ENCODE measurements at regions not wholly inside any gene's neighbourhood (a gene's known extent, or its start where the extent isn't known, plus 50 kb on each side); places are given as distances from the start of the nearest gene placed in this dataset.

DNA sequence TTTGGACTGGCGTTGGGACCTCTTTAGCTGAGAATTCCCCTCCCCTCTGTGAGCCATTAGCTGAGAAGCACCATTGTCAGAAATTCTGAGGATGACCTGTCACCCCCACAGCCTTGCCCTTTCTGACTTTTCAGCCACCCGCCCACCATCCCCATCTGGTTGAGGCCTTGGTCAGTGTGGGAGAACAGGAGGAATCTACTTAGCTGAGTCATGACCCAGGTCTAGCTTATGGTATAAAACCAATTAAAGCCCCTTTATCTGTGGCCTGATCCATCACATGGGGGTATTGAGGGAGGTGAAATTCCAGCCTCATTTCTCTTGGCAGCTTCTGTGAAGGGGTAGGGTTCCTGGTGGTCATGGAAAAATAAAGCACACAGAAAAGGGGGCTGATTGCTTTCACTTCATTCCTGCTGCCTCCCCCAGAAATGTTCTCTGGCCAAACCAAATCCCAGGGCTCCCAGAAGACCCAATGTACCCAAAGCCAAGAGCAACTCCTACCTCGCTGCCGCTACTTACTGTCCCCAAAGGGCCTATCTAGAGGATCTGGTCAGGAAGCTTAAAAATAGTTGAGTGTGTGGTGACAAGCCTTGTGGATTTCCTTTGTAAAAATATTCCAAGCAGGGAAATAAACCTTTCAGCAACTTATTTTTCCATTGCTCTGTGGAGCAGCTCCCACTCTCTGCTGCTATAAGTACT is 174.8 kb upstream of the TNC start:
- no peak overlapping the region for H3K27ac ChIP-seq (ENCODE audit: low read depth, low read length)
- H3K9ac ChIP-seq (ENCODE audit: low read length) = no peak overlapping the region
- H3K9me2 ChIP-seq (replicated peaks; ENCODE audit: insufficient read depth, low read length) = no peaks in the 10 kb centered on the region
- H3F3A ChIP-seq (ENCODE audit: insufficient read depth) = no peaks in the 10 kb centered on the region
- H4K20me1 ChIP-seq (ENCODE audit: low read depth, low read length) = no peaks in the 10 kb centered on the region
- no peaks in the 10 kb centered on the region for H3K27me3 ChIP-seq (ENCODE audit: low read length)
- TF ChIP-seq, protein P1, sequence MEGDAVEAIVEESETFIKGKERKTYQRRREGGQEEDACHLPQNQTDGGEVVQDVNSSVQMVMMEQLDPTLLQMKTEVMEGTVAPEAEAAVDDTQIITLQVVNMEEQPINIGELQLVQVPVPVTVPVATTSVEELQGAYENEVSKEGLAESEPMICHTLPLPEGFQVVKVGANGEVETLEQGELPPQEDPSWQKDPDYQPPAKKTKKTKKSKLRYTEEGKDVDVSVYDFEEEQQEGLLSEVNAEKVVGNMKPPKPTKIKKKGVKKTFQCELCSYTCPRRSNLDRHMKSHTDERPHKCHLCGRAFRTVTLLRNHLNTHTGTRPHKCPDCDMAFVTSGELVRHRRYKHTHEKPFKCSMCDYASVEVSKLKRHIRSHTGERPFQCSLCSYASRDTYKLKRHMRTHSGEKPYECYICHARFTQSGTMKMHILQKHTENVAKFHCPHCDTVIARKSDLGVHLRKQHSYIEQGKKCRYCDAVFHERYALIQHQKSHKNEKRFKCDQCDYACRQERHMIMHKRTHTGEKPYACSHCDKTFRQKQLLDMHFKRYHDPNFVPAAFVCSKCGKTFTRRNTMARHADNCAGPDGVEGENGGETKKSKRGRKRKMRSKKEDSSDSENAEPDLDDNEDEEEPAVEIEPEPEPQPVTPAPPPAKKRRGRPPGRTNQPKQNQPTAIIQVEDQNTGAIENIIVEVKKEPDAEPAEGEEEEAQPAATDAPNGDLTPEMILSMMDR (IDR thresholded peaks at IDR 0.05; ENCODE audit: insufficient read depth, low read length, poor library complexity, severe bottlenecking) = no peak
- TF ChIP-seq EZH2phosphoT487 (conservative IDR thresholded peaks at IDR 0.05; ENCODE audit: low read length) = no peak
- H3K9me3 ChIP-seq (ENCODE audit: insufficient read depth, low read length) = no peaks in the 10 kb centered on the region
- H3K36me3 ChIP-seq (ENCODE audit: low read length) = no peaks in the 10 kb centered on the region
- no peak overlapping the region for H2AFZ ChIP-seq (ENCODE audit: low read depth, low read length, severe bottlenecking)
- no peak overlapping the region for H3K4me3 ChIP-seq (ENCODE audit: insufficient read depth, low read length, poor library complexity, severe bottlenecking)
- H3K79me2 ChIP-seq (ENCODE audit: insufficient read depth, low read length) = no peaks in the 10 kb centered on the region
- no peak overlapping the region for H3K4me2 ChIP-seq (ENCODE audit: low read depth, low read length, poor library complexity, severe bottlenecking)

DNA sequence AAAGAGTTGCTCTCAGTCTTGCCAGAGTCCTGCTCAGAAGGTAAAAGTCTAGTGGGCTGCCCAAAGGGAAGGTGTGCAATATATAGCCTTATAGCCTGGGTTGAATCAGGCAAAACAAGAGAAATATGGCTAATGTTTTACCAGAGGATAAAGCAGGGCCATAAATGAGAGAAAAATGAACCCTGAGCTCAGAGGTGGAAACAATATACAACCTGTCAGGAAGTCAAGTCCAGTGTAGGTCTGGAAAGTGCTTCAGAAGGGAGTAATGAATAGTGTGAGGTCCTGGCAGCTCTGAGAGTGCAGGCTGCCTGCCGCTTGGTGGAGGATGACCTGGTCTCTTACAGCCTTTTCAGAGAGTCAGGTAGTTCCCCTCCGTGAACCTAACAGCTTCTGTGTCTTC is 177.8 kb upstream of the TNC start:
- H3K27me3 ChIP-seq (ENCODE audit: low read length) = no peaks in the 10 kb centered on the region
- H2AFZ ChIP-seq (ENCODE audit: low read depth, low read length, severe bottlenecking) = no peak overlapping the region
- H3K4me3 ChIP-seq (ENCODE audit: insufficient read depth, low read length, poor library complexity, severe bottlenecking) = no peak overlapping the region
- no peaks in the 10 kb centered on the region for H3F3A ChIP-seq (ENCODE audit: insufficient read depth)
- TF ChIP-seq EZH2phosphoT487 (conservative IDR thresholded peaks at IDR 0.05; ENCODE audit: low read length) = no peak
- TF ChIP-seq, protein P1 (IDR thresholded peaks at IDR 0.05; ENCODE audit: insufficient read depth, low read length, poor library complexity, severe bottlenecking) = no peak
- H3K9me2 ChIP-seq (replicated peaks; ENCODE audit: insufficient read depth, low read length) = no peaks in the 10 kb centered on the region; the same call in 1 of the 2 replicates
- no peak overlapping the region for H3K4me2 ChIP-seq (ENCODE audit: low read depth, low read length, poor library complexity, severe bottlenecking)
- H3K9me3 ChIP-seq (ENCODE audit: insufficient read depth, low read length) = no peaks in the 10 kb centered on the region
- no peaks in the 10 kb centered on the region for H3K36me3 ChIP-seq (ENCODE audit: low read length)
- no peak overlapping the region for H3K27ac ChIP-seq (ENCODE audit: low read depth, low read length)
- H4K20me1 ChIP-seq (ENCODE audit: low read depth, low read length) = no peaks in the 10 kb centered on the region
- no peak overlapping the region for H3K9ac ChIP-seq (ENCODE audit: low read length)
- no peaks in the 10 kb centered on the region for H3K79me2 ChIP-seq (ENCODE audit: insufficient read depth, low read length)

DNA sequence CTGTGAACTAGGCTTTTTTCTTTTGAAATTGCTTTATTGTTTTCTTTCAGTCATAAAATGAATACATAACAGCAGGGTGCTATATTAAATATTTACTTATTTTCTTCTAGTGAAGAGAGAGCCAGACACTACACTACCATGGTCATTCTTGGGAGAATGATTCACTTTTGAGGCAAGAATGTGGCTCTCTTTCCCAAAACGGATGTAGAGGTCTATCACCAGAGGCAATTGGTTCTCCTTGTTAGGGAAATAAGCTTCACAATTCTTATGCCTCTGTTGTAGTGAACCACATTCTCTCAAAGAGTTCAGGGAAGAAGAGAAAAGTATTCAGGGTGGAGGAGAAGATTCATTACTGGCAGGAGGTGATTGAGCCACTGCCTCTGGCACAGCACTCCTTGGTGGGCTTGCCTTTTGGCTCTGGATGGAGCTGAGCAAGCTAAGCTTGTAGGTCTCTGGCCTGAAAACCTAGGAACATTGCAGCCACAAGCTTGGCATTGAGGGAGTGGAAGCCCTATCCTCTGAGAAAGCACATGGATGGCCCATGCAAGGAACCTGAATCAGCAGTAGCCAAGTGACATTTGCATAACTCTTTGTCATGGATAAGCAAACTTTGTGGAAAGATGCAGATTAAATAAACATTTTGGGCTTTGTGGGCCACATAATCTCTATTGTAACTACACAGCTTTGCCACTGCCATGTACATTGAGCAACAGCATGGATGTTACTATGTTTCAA is 179.0 kb upstream of the TNC start:
- no peak for TF ChIP-seq EZH2phosphoT487 (conservative IDR thresholded peaks at IDR 0.05; ENCODE audit: low read length)
- TF ChIP-seq, protein P1 (IDR thresholded peaks at IDR 0.05; ENCODE audit: insufficient read depth, low read length, poor library complexity, severe bottlenecking) = no peak
- Histone ChIP-seq H3K4me2 (ENCODE audit: low read depth, low read length, poor library complexity, severe bottlenecking) (no peak overlapping the region), H4K20me1 (ENCODE audit: low read depth, low read length) (no peaks in the 10 kb centered on the region), H3K9ac (ENCODE audit: low read length) (no peak overlapping the region), H2AFZ (ENCODE audit: low read depth, low read length, severe bottlenecking) (no peak overlapping the region), H3F3A (ENCODE audit: insufficient read depth) (no peaks in the 10 kb centered on the region), H3K36me3 (ENCODE audit: low read length) (no peaks in the 10 kb centered on the region), H3K9me3 (ENCODE audit: insufficient read depth, low read length) (no peaks in the 10 kb centered on the region), H3K79me2 (ENCODE audit: insufficient read depth, low read length) (no peaks in the 10 kb centered on the region), H3K27ac (ENCODE audit: low read depth, low read length) (no peak overlapping the region), H3K4me3 (ENCODE audit: insufficient read depth, low read length, poor library complexity, severe bottlenecking) (no peak overlapping the region), H3K9me2 (replicated peaks; ENCODE audit: insufficient read depth, low read length) (no peaks in the 10 kb centered on the region; the same call in 1 of the 2 replicates), H3K27me3 (ENCODE audit: low read length) (no peaks in the 10 kb centered on the region)
